Keratinocyte (primary cell): ENCODE measurements at regions not wholly inside any gene's neighbourhood (a gene's known extent, or its start where the extent isn't known, plus 50 kb on each side); places are given as distances from the start of the nearest gene placed in this dataset.

Experiments
- CTCF ChIP-seq, 3 experiments: IDR thresholded peaks in 1 of 3; conservative IDR thresholded peaks in 1 of 3; optimal IDR thresholded peaks in 1 of 3; 2 replicates in 2 of 3; 3 replicates in 1 of 3; pipeline versions ENCODE3 to v1.5.1; 2011; ENCODE audit warnings: low read length in 3 of 3, mild to moderate bottlenecking in 3 of 3, moderate library complexity in 2 of 3, control low read depth in 1 of 3, inconsistent platforms in 1 of 3; ENCODE audit not compliant: insufficient read depth in 2 of 3; ENCODE audit errors: extremely low read depth in 1 of 3
- EZH2 ChIP-seq: IDR thresholded peaks from one replicate; pipeline ENCODE4 v1.6.1; 2012; ENCODE audit warnings: inconsistent platforms, mild to moderate bottlenecking, low read length, moderate library complexity

GRCh38 chr14:87878959-87879358 lies 114.0 kb downstream of the GALC start:
- no peak for TF ChIP-seq CTCF (optimal IDR thresholded peaks at IDR 0.05 in 1 of 3, IDR thresholded peaks at IDR 0.05 in 1 of 3, conservative IDR thresholded peaks at IDR 0.05 in 1 of 3; ENCODE audit: extremely low read depth in 1 of 3, insufficient read depth in 2 of 3, low read length in 3 of 3)
- no peak for TF ChIP-seq EZH2
